A549 (cell line): ENCODE measurements at regions not wholly inside any gene's neighbourhood (a gene's known extent, or its start where the extent isn't known, plus 50 kb on each side); places are given as distances from the start of the nearest gene placed in this dataset.

Source experiments
- CHD2 ChIP-seq: fragments of 150-350 bp; IDR thresholded peaks from 2 replicates; pipeline ENCODE4 v1.6.1; 2014; ENCODE audit warnings: low read length; ENCODE audit not compliant: partially characterized antibody
- FOSL2 ChIP-seq, 2 experiments: fragments of 450-650 bp in 1 of 2; fragments of >200 bp in 1 of 2; sonication (Bioruptor Twin) in 1 of 2; formaldehyde crosslinking; IDR thresholded peaks; 2 replicates each; pipeline versions ENCODE4 v1.5.0 to v1.6.1; 2016 to 2020; ENCODE audit warnings: mild to moderate bottlenecking in 1 of 2, moderate library complexity in 1 of 2
- HDAC2 ChIP-seq: fragments of 200-600 bp; sonication (generic); IDR thresholded peaks from 2 replicates; pipeline ENCODE4 v1.6.1; 2016
- HOXA7 ChIP-seq: fragments of 250-450 bp; sonication (Bioruptor Pico); IDR thresholded peaks from 2 replicates; pipeline ENCODE4 v1.5.0; 2020; ENCODE audit warnings: mild to moderate bottlenecking, moderate library complexity
- JUNB ChIP-seq: fragments of >200 bp; sonication (Bioruptor Twin); formaldehyde crosslinking; IDR thresholded peaks from 2 replicates; pipeline ENCODE4 v1.6.1; 2016
- MAZ ChIP-seq: fragments of 150-350 bp; IDR thresholded peaks from 2 replicates; pipeline ENCODE4 v1.6.1; 2014; ENCODE audit warnings: antibody characterized with exemption, low read depth, low read length, borderline replicate concordance
- POLR2A ChIP-seq: IDR thresholded peaks from 2 replicates; pipeline ENCODE4 v1.6.1; 2012; ENCODE audit warnings: mild to moderate bottlenecking, low read length
- SMC3 ChIP-seq: fragments of >200 bp; sonication (Bioruptor Twin); formaldehyde crosslinking; IDR thresholded peaks from 3 replicates; pipeline ENCODE4 v1.6.1; 2018; ENCODE audit warnings: inconsistent platforms
- TP53 ChIP-seq: fragments of 250-450 bp; sonication (Bioruptor Pico); IDR thresholded peaks from 2 replicates; pipeline ENCODE4 v1.5.0; 2021; ENCODE audit warnings: mild to moderate bottlenecking, moderate library complexity
- TF ChIP-seq, protein P1 (sequence below): fragments of >200 bp; sonication (Bioruptor Twin); formaldehyde crosslinking; IDR thresholded peaks from 3 replicates; pipeline ENCODE4 v1.5.1; 2016
- TF ChIP-seq, protein P2 (sequence below): IDR thresholded peaks from 2 replicates; pipeline ENCODE4 v1.6.1; 2012

DNA sequence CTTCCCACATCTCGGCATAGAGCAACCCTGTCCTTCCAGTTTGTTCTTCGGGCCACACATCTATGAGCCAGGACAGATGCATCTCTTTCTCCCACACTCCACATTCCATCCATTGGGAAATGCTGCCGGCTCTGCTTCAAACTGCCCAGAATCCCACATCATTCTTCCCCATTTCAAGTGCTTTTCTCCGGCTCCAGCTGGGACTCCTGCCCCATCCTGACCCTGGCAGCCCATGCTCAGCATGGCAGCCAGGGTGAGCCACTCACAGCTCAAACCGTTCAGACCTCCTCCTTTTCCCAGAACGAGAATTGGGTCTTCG is 132.8 kb upstream of the SDK2 start:
- TF ChIP-seq, protein P1, sequence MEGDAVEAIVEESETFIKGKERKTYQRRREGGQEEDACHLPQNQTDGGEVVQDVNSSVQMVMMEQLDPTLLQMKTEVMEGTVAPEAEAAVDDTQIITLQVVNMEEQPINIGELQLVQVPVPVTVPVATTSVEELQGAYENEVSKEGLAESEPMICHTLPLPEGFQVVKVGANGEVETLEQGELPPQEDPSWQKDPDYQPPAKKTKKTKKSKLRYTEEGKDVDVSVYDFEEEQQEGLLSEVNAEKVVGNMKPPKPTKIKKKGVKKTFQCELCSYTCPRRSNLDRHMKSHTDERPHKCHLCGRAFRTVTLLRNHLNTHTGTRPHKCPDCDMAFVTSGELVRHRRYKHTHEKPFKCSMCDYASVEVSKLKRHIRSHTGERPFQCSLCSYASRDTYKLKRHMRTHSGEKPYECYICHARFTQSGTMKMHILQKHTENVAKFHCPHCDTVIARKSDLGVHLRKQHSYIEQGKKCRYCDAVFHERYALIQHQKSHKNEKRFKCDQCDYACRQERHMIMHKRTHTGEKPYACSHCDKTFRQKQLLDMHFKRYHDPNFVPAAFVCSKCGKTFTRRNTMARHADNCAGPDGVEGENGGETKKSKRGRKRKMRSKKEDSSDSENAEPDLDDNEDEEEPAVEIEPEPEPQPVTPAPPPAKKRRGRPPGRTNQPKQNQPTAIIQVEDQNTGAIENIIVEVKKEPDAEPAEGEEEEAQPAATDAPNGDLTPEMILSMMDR: no peak
- TF ChIP-seq MAZ: no peak
- TF ChIP-seq, protein P2, sequence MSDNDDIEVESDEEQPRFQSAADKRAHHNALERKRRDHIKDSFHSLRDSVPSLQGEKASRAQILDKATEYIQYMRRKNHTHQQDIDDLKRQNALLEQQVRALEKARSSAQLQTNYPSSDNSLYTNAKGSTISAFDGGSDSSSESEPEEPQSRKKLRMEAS: no peak
- TF ChIP-seq FOSL2 (IDR thresholded peaks at IDR 0.05): no peak
- TF ChIP-seq FOSL2 (CRISPR knock-in tag; IDR thresholded peaks at IDR 0.05): no peak
- TF ChIP-seq TP53: no peak
- no peak for TF ChIP-seq SMC3
- TF ChIP-seq HDAC2: no peak
- no peak for TF ChIP-seq POLR2A
- TF ChIP-seq HOXA7 (CRISPR knock-in tag): no peak
- no peak for TF ChIP-seq CHD2
- no peak for TF ChIP-seq JUNB
